Endothelial cell (in vitro differentiated cells): ENCODE measurements at regions not wholly inside any gene's neighbourhood (a gene's known extent, or its start where the extent isn't known, plus 50 kb on each side); places are given as distances from the start of the nearest gene placed in this dataset.
A peak's percentile ranks its signal among the peaks of the same experiment; 100 is the strongest.

ENCODE experiments used
- DNase-seq: peaks from one replicate; pipeline ENCODE4 v3.0.0; 2021; ENCODE audit warnings: low spot score
- H3K27ac Mint-ChIP-seq: one replicate; pipeline ENCODE4 v1.8.0; 2021; ENCODE audit warnings: mixed read lengths, inconsistent platforms; ENCODE audit not compliant: unreplicated experiment
- H3K27me3 Mint-ChIP-seq: one replicate; pipeline ENCODE4 v1.8.0; 2021; ENCODE audit warnings: mild to moderate bottlenecking, moderate library complexity, mixed read lengths, inconsistent platforms; ENCODE audit not compliant: unreplicated experiment
- H3K36me3 Mint-ChIP-seq: one replicate; pipeline ENCODE4 v1.8.0; 2021; ENCODE audit warnings: mild to moderate bottlenecking, low read depth, mixed read lengths, inconsistent platforms; ENCODE audit not compliant: unreplicated experiment
- H3K4me1 Mint-ChIP-seq: one replicate; pipeline ENCODE4 v1.8.0; 2021; ENCODE audit warnings: mild to moderate bottlenecking, mixed read lengths, inconsistent platforms; ENCODE audit not compliant: unreplicated experiment
- H3K4me3 Mint-ChIP-seq: one replicate; pipeline ENCODE4 v1.8.0; 2021; ENCODE audit warnings: mild to moderate bottlenecking, mixed read lengths, inconsistent platforms; ENCODE audit not compliant: unreplicated experiment
- H3K9me3 Mint-ChIP-seq: one replicate; pipeline ENCODE4 v1.8.0; 2021; ENCODE audit warnings: mixed read lengths, inconsistent platforms; ENCODE audit not compliant: unreplicated experiment
- TF ChIP-seq, protein P1 (sequence below): fragments of 200-600 bp; sonication (generic); IDR thresholded peaks from one replicate; pipeline ENCODE4 v1.5.0; 2021; ENCODE audit warnings: antibody characterized with exemption; ENCODE audit not compliant: unreplicated experiment

GRCh38 chr3:25025236-25025635, 402.8 kb upstream of the RARB start:
- TF ChIP-seq, protein P1, sequence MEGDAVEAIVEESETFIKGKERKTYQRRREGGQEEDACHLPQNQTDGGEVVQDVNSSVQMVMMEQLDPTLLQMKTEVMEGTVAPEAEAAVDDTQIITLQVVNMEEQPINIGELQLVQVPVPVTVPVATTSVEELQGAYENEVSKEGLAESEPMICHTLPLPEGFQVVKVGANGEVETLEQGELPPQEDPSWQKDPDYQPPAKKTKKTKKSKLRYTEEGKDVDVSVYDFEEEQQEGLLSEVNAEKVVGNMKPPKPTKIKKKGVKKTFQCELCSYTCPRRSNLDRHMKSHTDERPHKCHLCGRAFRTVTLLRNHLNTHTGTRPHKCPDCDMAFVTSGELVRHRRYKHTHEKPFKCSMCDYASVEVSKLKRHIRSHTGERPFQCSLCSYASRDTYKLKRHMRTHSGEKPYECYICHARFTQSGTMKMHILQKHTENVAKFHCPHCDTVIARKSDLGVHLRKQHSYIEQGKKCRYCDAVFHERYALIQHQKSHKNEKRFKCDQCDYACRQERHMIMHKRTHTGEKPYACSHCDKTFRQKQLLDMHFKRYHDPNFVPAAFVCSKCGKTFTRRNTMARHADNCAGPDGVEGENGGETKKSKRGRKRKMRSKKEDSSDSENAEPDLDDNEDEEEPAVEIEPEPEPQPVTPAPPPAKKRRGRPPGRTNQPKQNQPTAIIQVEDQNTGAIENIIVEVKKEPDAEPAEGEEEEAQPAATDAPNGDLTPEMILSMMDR, result no peak
- DNase-seq, result no peak
- no peaks in the 10 kb centered on the region for H3K27me3 Mint-ChIP-seq
- no peak overlapping the region for H3K4me3 Mint-ChIP-seq
- peaks cover 5% of the 10 kb centered on the region for H3K4me1 Mint-ChIP-seq
- H3K27ac Mint-ChIP-seq, result no peak overlapping the region
- H3K9me3 Mint-ChIP-seq, result no peaks in the 10 kb centered on the region
- H3K36me3 Mint-ChIP-seq, result no peaks in the 10 kb centered on the region

- Mint-ChIP-seq H3K9me3 (no peaks in the 10 kb centered on the region), H3K36me3 (no peaks in the 10 kb centered on the region), H3K4me1 (peaks cover 5% of the 10 kb centered on the region), H3K27ac (no peak overlapping the region), H3K4me3 (no peak overlapping the region), H3K27me3 (no peaks in the 10 kb centered on the region)
- DNase-seq, result no peak
- TF ChIP-seq, protein P1, result no peak
These were observed 400.4 kb upstream of the RARB start for GRCh38 chr3:25027650-25028049.

- DNase-seq, result no peak
- no peaks in the 10 kb centered on the region for H3K36me3 Mint-ChIP-seq
- H3K27me3 Mint-ChIP-seq, result no peaks in the 10 kb centered on the region
- no peak overlapping the region for H3K4me3 Mint-ChIP-seq
- TF ChIP-seq, protein P1, result no peak
- no peaks in the 10 kb centered on the region for H3K9me3 Mint-ChIP-seq
- peaks cover 3% of the 10 kb centered on the region for H3K4me1 Mint-ChIP-seq
- no peak overlapping the region for H3K27ac Mint-ChIP-seq
These were observed 398.2 kb upstream of the RARB start for GRCh38 chr3:25029820-25030219.

DNA sequence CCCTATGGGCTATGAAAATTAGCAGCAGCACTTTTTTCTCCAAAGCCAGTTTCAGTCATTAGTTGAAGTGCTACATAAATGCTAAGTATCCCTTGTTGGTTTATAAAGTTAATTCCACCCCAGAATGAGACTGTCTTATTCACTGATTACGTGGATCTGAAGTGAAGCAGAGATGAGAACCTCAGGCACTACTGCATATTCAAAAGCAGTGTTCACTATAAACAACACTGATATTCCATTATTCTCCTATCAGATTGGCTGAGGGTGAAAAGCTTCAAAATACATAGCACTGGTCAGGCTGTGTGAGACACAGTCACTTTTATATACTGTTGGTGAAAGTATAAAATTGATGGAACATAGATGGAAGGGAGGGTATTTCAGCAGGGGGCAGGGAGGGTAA, 395.7 kb upstream of the RARB start:
- Mint-ChIP-seq H3K36me3 (no peaks in the 10 kb centered on the region), H3K4me3 (no peak overlapping the region), H3K27me3 (no peaks in the 10 kb centered on the region), H3K4me1 (peaks cover 3% of the 10 kb centered on the region), H3K27ac (no peak overlapping the region), H3K9me3 (no peaks in the 10 kb centered on the region)
- DNase-seq, result no peak
- TF ChIP-seq, protein P1, result no peak

DNA sequence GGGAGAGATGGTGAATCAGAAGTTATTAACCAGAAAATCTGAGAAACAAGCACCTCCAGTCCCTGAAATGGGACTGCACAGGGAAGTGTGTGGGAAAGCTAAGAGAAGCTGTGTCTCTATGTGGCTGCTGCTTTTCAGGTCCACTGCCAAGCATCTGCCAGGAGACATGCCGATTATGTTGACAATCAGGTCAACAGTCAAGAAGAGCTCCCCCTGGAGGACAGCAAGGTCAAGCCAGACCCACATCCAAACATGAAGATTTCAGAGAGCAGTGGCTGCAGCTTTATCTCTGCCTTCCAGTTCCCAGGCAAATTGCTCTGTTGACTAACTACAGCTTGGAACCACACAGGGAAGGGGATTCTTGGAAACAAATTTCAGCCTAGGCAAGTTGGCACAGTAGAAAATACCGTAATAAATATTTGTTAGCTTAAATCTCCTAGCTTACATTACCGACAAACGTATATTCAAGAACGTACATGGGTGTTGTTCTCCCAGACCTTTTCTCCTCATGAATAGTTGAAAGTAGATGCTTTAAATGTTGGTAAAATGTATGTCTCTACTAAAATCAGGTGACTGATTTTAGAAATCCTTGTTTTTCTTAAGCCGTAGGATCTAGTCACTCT, 394.5 kb upstream of the RARB start:
- TF ChIP-seq, protein P1, result peak; percentile 87
- Mint-ChIP-seq H3K4me1 (peaks cover 3% of the 10 kb centered on the region), H3K9me3 (no peaks in the 10 kb centered on the region), H3K4me3 (no peak overlapping the region), H3K27ac (no peak overlapping the region), H3K27me3 (no peaks in the 10 kb centered on the region), H3K36me3 (no peaks in the 10 kb centered on the region)
- peak; percentile 62 for DNase-seq
